Tibial artery (tissue), 4 donors: ENCODE measurements at regions not wholly inside any gene's neighbourhood (a gene's known extent, or its start where the extent isn't known, plus 50 kb on each side); places are given as distances from the start of the nearest gene placed in this dataset.

Source experiments
- DNase-seq, 2 donors: peaks; one replicate each; pipeline ENCODE4 v3.0.0-alpha.2; 2019
- H3K27ac ChIP-seq, 2 donors: fragments of 200-600 bp; sonication (generic) in 1 of 2; 1 replicate in 1 of 2; 2 replicates in 1 of 2; pipeline ENCODE4 v1.5.1; 2018 to 2019; ENCODE audit warnings: mild to moderate bottlenecking in 1 of 2
- H3K27me3 ChIP-seq, 2 donors: fragments of 200-600 bp; sonication (generic) in 1 of 2; one replicate each; pipeline versions ENCODE4 v1.5.1 to v1.6.0; 2016 to 2019
- H3K36me3 ChIP-seq, 3 donors: fragments of 200-600 bp; sonication (generic) in 2 of 3; one replicate each; pipeline ENCODE4 v1.5.1; 2016 to 2019; ENCODE audit warnings: mild to moderate bottlenecking in 2 of 3
- H3K4me1 ChIP-seq, 4 donors: fragments of 200-600 bp; sonication (generic) in 2 of 4; 1 replicate in 3 of 4; 2 replicates in 1 of 4; pipeline ENCODE4 v1.5.1; 2016 to 2019
- H3K4me3 ChIP-seq, 2 donors: fragments of 200-600 bp; sonication (generic) in 1 of 2; 1 replicate in 1 of 2; 2 replicates in 1 of 2; pipeline ENCODE4 v1.5.1; 2018 to 2019; ENCODE audit warnings: mild to moderate bottlenecking in 2 of 2
- H3K9me3 ChIP-seq, 3 donors: fragments of 200-600 bp; sonication (generic) in 1 of 3; one replicate each; pipeline ENCODE4 v1.5.1; 2016 to 2019
- CTCF ChIP-seq, 2 experiments: fragments of 200-600 bp in 1 of 2; fragments of 450-650 bp in 1 of 2; IDR thresholded peaks; one replicate each; pipeline ENCODE4 v1.5.1; 2017 to 2019; ENCODE audit warnings: antibody characterized with exemption in 2 of 2, mild to moderate bottlenecking in 1 of 2, moderate library complexity in 1 of 2
- intact Hi-C: fragments of 100-400 bp; cut with DNase I; formaldehyde crosslinking; loops from one replicate; pipeline ENCODE4 v1.15.0; 2023; ENCODE audit warnings: low total_unique reads

- peaks cover 0 to 37% (median 16%) of the 10 kb centered on the region in 4 donors for H3K4me1 ChIP-seq
- DNase-seq: no peak
- H3K27me3 ChIP-seq: no peaks in the 10 kb centered on the region
- no peak for TF ChIP-seq CTCF (IDR thresholded peaks at IDR 0.05)
- H3K4me3 ChIP-seq: no peak overlapping the region
- peak overlapping the region in 1 of 2 donors; percentile 17 for H3K27ac ChIP-seq
- intact Hi-C loops: no loop called here
- no peaks in the 10 kb centered on the region for H3K36me3 ChIP-seq
- no peaks in the 10 kb centered on the region for H3K9me3 ChIP-seq
Observed at GRCh38 chr13:40232311-40233040, 434.0 kb downstream of the FOXO1 start.

- no peak for TF ChIP-seq CTCF (IDR thresholded peaks at IDR 0.05)
- no peak for DNase-seq
Observed at GRCh38 chr13:40233731-40234195, 432.7 kb downstream of the FOXO1 start.

GRCh38 chr13:40235160-40235796, 431.2 kb downstream of the FOXO1 start:
- DNase-seq: no peak
- no peaks in the 10 kb centered on the region for H3K27me3 ChIP-seq
- H3K4me3 ChIP-seq: no peak overlapping the region
- H3K36me3 ChIP-seq: no peaks in the 10 kb centered on the region
- peaks cover 0 to 49% (median 20%) of the 10 kb centered on the region in 4 donors for H3K4me1 ChIP-seq
- H3K27ac ChIP-seq: peak overlapping the region; percentile 90 to 94
- no peaks in the 10 kb centered on the region for H3K9me3 ChIP-seq
- intact Hi-C loops: no loop called here
- no peak for TF ChIP-seq CTCF (IDR thresholded peaks at IDR 0.05)

More at GRCh38 chr13:40233731-40234195, 432.7 kb downstream of the FOXO1 start:
- H3K4me3 ChIP-seq: no peak overlapping the region
- H3K4me1 ChIP-seq: peaks cover 0 to 49% (median 20%) of the 10 kb centered on the region in 4 donors
- intact Hi-C loops: no loop called here
- no peaks in the 10 kb centered on the region for H3K9me3 ChIP-seq
- H3K27ac ChIP-seq: peak overlapping the region; percentile 90 to 94
- H3K27me3 ChIP-seq: no peaks in the 10 kb centered on the region
- H3K36me3 ChIP-seq: no peaks in the 10 kb centered on the region

GRCh38 chr13:40236566-40237168, 429.8 kb downstream of the FOXO1 start:
- TF ChIP-seq CTCF (IDR thresholded peaks at IDR 0.05): no peak
- intact Hi-C loops: no loop called here
- Histone ChIP-seq H3K4me3 (no peak overlapping the region), H3K27me3 (no peaks in the 10 kb centered on the region), H3K27ac (peak overlapping the region; percentile 90 to 94), H3K4me1 (peaks cover 0 to 40% (median 20%) of the 10 kb centered on the region in 4 donors), H3K36me3 (no peaks in the 10 kb centered on the region), H3K9me3 (no peaks in the 10 kb centered on the region)
- DNase-seq: peak; percentile 90 to 91

GRCh38 chr13:40238761-40239160, 427.7 kb downstream of the FOXO1 start:
- H3K27ac ChIP-seq: peak overlapping the region; percentile 90 to 94
- H3K4me1 ChIP-seq: peaks cover 0 to 40% (median 20%) of the 10 kb centered on the region in 4 donors
- TF ChIP-seq CTCF (IDR thresholded peaks at IDR 0.05): no peak
- H3K4me3 ChIP-seq: no peak overlapping the region
- H3K36me3 ChIP-seq: no peaks in the 10 kb centered on the region
- H3K9me3 ChIP-seq: no peaks in the 10 kb centered on the region
- no peak for DNase-seq
- H3K27me3 ChIP-seq: no peaks in the 10 kb centered on the region
- intact Hi-C loops: no loop called here
